ENCODE measurements at regions not wholly inside any gene's neighbourhood (a gene's known extent, or its start where the extent isn't known, plus 50 kb on each side); places are given as distances from the start of the nearest gene placed in this dataset.

DNA sequence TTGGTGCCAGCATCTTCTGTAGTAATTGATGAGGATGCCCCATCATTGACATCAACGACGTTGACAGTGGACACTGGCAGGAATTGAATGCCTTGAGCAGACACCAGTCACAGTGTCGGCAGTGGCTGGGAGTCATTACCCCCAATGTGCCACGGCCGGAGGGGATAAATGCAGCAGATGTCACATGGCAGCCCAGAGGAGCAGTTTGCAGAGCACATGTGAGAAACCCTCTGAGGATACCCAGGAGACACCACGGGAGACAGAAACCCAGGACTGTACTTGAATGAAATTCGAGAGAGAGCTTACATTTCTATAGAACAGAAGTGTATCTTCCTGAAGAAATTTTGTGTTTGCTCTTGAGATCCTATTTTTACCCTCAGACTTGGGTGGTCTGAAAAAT lies 409.1 kb upstream of the TNP1 start:
- H3K36me3 ChIP-seq (replicated peaks; ENCODE audit: insufficient read depth, low read depth): no peaks in the 10 kb centered on the region
- H3K79me2 ChIP-seq: no peaks in the 10 kb centered on the region
- H3K9me3 ChIP-seq (ENCODE audit: low read depth): no peaks in the 10 kb centered on the region
- H3K27me3 ChIP-seq: no peaks in the 10 kb centered on the region
- H3K9me2 ChIP-seq (replicated peaks; ENCODE audit: insufficient read depth): no peaks in the 10 kb centered on the region
- H3K4me1 ChIP-seq (ENCODE audit: insufficient read depth): no peaks in the 10 kb centered on the region
- no peak for DNase-seq (ENCODE audit: low spot score)
- peak overlapping the region; percentile 11 for H3K27ac ChIP-seq
- H2AFZ ChIP-seq: no peak overlapping the region
- no peak overlapping the region for H3K4me3 ChIP-seq
- 91% methylated on average over 7 of the region's 7 CpGs for WGBS (ENCODE audit: low lambda C conversion rate, missing lambda C conversion rate)
- no peak overlapping the region for H3K4me2 ChIP-seq
- no peak for TF ChIP-seq EZH2phosphoT487 (IDR thresholded peaks at IDR 0.05; ENCODE audit: low read depth, severe bottlenecking, unreplicated experiment)
- TF ChIP-seq, protein P1, sequence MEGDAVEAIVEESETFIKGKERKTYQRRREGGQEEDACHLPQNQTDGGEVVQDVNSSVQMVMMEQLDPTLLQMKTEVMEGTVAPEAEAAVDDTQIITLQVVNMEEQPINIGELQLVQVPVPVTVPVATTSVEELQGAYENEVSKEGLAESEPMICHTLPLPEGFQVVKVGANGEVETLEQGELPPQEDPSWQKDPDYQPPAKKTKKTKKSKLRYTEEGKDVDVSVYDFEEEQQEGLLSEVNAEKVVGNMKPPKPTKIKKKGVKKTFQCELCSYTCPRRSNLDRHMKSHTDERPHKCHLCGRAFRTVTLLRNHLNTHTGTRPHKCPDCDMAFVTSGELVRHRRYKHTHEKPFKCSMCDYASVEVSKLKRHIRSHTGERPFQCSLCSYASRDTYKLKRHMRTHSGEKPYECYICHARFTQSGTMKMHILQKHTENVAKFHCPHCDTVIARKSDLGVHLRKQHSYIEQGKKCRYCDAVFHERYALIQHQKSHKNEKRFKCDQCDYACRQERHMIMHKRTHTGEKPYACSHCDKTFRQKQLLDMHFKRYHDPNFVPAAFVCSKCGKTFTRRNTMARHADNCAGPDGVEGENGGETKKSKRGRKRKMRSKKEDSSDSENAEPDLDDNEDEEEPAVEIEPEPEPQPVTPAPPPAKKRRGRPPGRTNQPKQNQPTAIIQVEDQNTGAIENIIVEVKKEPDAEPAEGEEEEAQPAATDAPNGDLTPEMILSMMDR (IDR thresholded peaks at IDR 0.05; ENCODE audit: poor library complexity): no peak
- no peaks in the 10 kb centered on the region for H4K20me1 ChIP-seq (ENCODE audit: insufficient read depth, poor library complexity, severe bottlenecking)

DNA sequence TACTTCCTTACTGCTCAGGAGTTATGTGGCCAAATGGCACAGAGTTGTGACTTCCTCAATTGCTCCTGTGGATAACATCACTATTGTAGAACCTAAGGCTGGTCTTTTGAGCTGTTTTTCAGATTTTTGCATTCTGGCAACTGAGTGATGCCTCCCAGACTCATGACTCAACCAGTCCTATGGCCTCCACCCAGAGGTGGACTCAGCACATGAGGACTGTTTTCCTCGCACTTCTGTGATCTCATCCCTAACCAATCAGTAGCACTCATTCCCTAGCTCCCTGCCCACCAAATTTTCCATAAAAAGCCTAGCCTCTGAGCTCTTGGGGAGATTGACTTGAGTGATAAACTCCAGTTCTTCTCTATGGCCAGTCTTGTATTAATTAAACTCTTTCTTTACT lies 407.9 kb upstream of the TNP1 start:
- Histone ChIP-seq H3K4me1 (ENCODE audit: insufficient read depth) (no peaks in the 10 kb centered on the region), H3K27ac (no peak overlapping the region), H3K4me3 (no peak overlapping the region), H3K79me2 (no peaks in the 10 kb centered on the region), H3K4me2 (no peak overlapping the region), H3K27me3 (no peaks in the 10 kb centered on the region), H3K9me2 (replicated peaks; ENCODE audit: insufficient read depth) (no peaks in the 10 kb centered on the region), H3K9me3 (ENCODE audit: low read depth) (no peaks in the 10 kb centered on the region), H2AFZ (no peak overlapping the region), H3K36me3 (replicated peaks; ENCODE audit: insufficient read depth, low read depth) (no peaks in the 10 kb centered on the region), H4K20me1 (ENCODE audit: insufficient read depth, poor library complexity, severe bottlenecking) (no peaks in the 10 kb centered on the region)
- DNase-seq (ENCODE audit: low spot score): no peak
- WGBS (ENCODE audit: low lambda C conversion rate, missing lambda C conversion rate): 95% methylated on average over 1 of the region's 1 CpG
- no peak for TF ChIP-seq EZH2phosphoT487 (IDR thresholded peaks at IDR 0.05; ENCODE audit: low read depth, severe bottlenecking, unreplicated experiment)
- TF ChIP-seq EZH2 (IDR thresholded peaks at IDR 0.05; ENCODE audit: borderline replicate concordance): no peak
- TF ChIP-seq, protein P1 (IDR thresholded peaks at IDR 0.05; ENCODE audit: poor library complexity): no peak

DNA sequence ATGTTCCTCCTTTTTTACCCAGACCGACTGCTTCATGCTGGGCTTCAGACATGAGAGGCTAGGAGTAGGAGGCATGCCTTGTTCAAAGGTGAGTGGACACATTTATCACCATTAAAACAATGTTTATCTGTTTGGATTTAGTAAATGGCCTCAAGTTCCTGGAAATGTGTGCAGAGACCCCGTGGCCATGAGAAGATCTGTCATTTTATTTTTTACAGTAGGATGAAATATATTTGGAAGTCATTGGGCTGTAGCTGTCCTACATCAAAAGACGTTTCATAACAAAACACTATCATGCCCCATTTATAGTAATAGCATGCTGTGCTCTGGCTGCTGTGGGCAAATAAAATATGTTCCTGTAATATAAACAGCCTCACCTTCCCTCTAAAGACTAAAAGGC lies 403.9 kb upstream of the TNP1 start:
- H3K4me1 ChIP-seq (ENCODE audit: insufficient read depth): no peaks in the 10 kb centered on the region
- no peak overlapping the region for H2AFZ ChIP-seq
- TF ChIP-seq EZH2phosphoT487 (IDR thresholded peaks at IDR 0.05; ENCODE audit: low read depth, severe bottlenecking, unreplicated experiment) (no peak), EZH2 (IDR thresholded peaks at IDR 0.05; ENCODE audit: borderline replicate concordance) (no peak)
- TF ChIP-seq, protein P1 (IDR thresholded peaks at IDR 0.05; ENCODE audit: poor library complexity): no peak
- no peak for DNase-seq (ENCODE audit: low spot score)
- H3K4me2 ChIP-seq: no peak overlapping the region
- H4K20me1 ChIP-seq (ENCODE audit: insufficient read depth, poor library complexity, severe bottlenecking): no peaks in the 10 kb centered on the region
- H3K36me3 ChIP-seq (replicated peaks; ENCODE audit: insufficient read depth, low read depth): no peaks in the 10 kb centered on the region
- H3K9me2 ChIP-seq (replicated peaks; ENCODE audit: insufficient read depth): no peaks in the 10 kb centered on the region
- no peaks in the 10 kb centered on the region for H3K79me2 ChIP-seq
- 52% methylated on average over 3 of the region's 3 CpGs for WGBS (ENCODE audit: low lambda C conversion rate, missing lambda C conversion rate)
- no peaks in the 10 kb centered on the region for H3K27me3 ChIP-seq
- no peaks in the 10 kb centered on the region for H3K9me3 ChIP-seq (ENCODE audit: low read depth)
- H3K27ac ChIP-seq: no peak overlapping the region
- H3K4me3 ChIP-seq: no peak overlapping the region

DNA sequence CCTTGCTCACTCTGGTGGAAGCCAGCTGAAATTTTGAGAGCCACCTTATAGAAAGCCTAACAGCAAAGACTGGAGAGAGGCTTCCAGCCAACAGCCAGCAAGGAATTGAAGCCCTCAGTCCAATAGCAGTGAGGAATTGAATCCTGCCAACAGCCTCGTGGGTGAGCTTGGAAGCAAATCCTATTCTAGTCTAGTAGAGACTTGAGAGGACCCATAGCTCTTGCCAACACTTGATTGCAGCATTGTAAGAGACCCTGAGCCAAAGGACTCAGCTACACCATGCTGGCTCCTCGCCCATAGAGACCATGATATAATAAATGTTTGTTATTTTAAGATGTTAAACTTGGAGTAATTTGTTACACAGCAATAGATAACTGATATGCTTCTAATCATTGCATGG lies 403.0 kb upstream of the TNP1 start:
- H3K79me2 ChIP-seq: no peaks in the 10 kb centered on the region
- no peaks in the 10 kb centered on the region for H4K20me1 ChIP-seq (ENCODE audit: insufficient read depth, poor library complexity, severe bottlenecking)
- H3K27ac ChIP-seq: no peak overlapping the region
- H3K4me1 ChIP-seq (ENCODE audit: insufficient read depth): no peaks in the 10 kb centered on the region
- no peak for DNase-seq (ENCODE audit: low spot score)
- H3K27me3 ChIP-seq: no peaks in the 10 kb centered on the region
- no peak overlapping the region for H2AFZ ChIP-seq
- WGBS (ENCODE audit: low lambda C conversion rate, missing lambda C conversion rate): 67% methylated on average over 2 of the region's 2 CpGs
- TF ChIP-seq EZH2phosphoT487 (IDR thresholded peaks at IDR 0.05; ENCODE audit: low read depth, severe bottlenecking, unreplicated experiment): no peak
- TF ChIP-seq, protein P1 (IDR thresholded peaks at IDR 0.05; ENCODE audit: poor library complexity): no peak
- no peak for TF ChIP-seq EZH2 (IDR thresholded peaks at IDR 0.05; ENCODE audit: borderline replicate concordance)
- no peaks in the 10 kb centered on the region for H3K9me2 ChIP-seq (replicated peaks; ENCODE audit: insufficient read depth)
- no peaks in the 10 kb centered on the region for H3K36me3 ChIP-seq (replicated peaks; ENCODE audit: insufficient read depth, low read depth)
- H3K4me3 ChIP-seq: no peak overlapping the region
- H3K9me3 ChIP-seq (ENCODE audit: low read depth): no peaks in the 10 kb centered on the region
- H3K4me2 ChIP-seq: no peak overlapping the region
